GM19372 (cell line): ENCODE measurements at regions not wholly inside any gene's neighbourhood (a gene's known extent, or its start where the extent isn't known, plus 50 kb on each side); places are given as distances from the start of the nearest gene placed in this dataset.
"Not testable (repeated sequence)": the region's sequence is repeated elsewhere in the genome, so short reads cannot be mapped to it uniquely, and the experiment has no call there.

Experiments used
- ATAC-seq: cut with Tn5 transposase; IDR thresholded peaks from one replicate; pipeline ENCODE4 v1.9.1; 2021; ENCODE audit warnings: mild to moderate bottlenecking, low read depth, moderate library complexity; ENCODE audit not compliant: unreplicated experiment

- no peak for ATAC-seq
Observed at GRCh38 chr16:13839577-13839976, 80.4 kb upstream of the ERCC4 start.

GRCh38 chr16:13845232-13845631, 74.7 kb upstream of the ERCC4 start:
- no peak for ATAC-seq

GRCh38 chr16:13848795-13849194, 71.2 kb upstream of the ERCC4 start:
- no peak for ATAC-seq

GRCh38 chr16:13850173-13850572, 69.8 kb upstream of the ERCC4 start:
- ATAC-seq = not testable (repeated sequence)

- ATAC-seq = no peak
Observed at GRCh38 chr16:13852827-13853226, 67.1 kb upstream of the ERCC4 start.

GRCh38 chr16:13856398-13856797, 63.6 kb upstream of the ERCC4 start:
- no peak for ATAC-seq

GRCh38 chr16:13856811-13857511, 63.0 kb upstream of the ERCC4 start:
- ATAC-seq = no peak

- ATAC-seq = no peak
Observed at GRCh38 chr16:13858873-13859580, 60.9 kb upstream of the ERCC4 start.

GRCh38 chr16:13863075-13863765, 56.7 kb upstream of the ERCC4 start:
- no peak for ATAC-seq

GRCh38 chr16:13864689-13865088, 55.3 kb upstream of the ERCC4 start:
- no peak for ATAC-seq

- no peak for ATAC-seq
Observed at GRCh38 chr16:13866073-13866472, 53.9 kb upstream of the ERCC4 start.
